T-cell (primary cell): ENCODE measurements at regions not wholly inside any gene's neighbourhood (a gene's known extent, or its start where the extent isn't known, plus 50 kb on each side); places are given as distances from the start of the nearest gene placed in this dataset.

Experiments used
- ATAC-seq, 4 experiments: fragments of 200-7000 bp in 3 of 4; fragments of 150-1000 bp in 1 of 4; cut with Tn5 transposase; replicated peaks in 1 of 4; 1 replicate in 3 of 4; 2 replicates in 1 of 4; pipeline ENCODE4 v1.10.0; 2021; ENCODE audit warnings: moderate library complexity in 3 of 4, mild to moderate bottlenecking in 2 of 4, moderate number of reproducible peaks in 1 of 4
- CTCF ChIA-PET, 2 donors: fragments of 300-600 bp; sonication (Branson Sonifier 250); formaldehyde crosslinking; loops; one replicate each; lab custom pipeline; 2022; ENCODE audit warnings: antibody characterized with exemption in 2 of 2; lab: Charles Lee
- POLR2A ChIA-PET, 2 donors: fragments of 300-600 bp; sonication (Branson Sonifier 250); formaldehyde crosslinking; loops; one replicate each; lab custom pipeline; 2022; ENCODE audit warnings: antibody characterized with exemption in 2 of 2; lab: Charles Lee
- DNase-seq, 35 experiments: peaks; one replicate each; pipeline versions ENCODE4 v3.0.0 to v3.0.0-alpha.2; 2013 to 2023
- H3K27ac ChIP-seq: one replicate; pipeline ENCODE4 v1.5.1; 2013; ENCODE audit warnings: low read length
- H3K27me3 ChIP-seq, 2 experiments: replicated peaks in 1 of 2; 1 replicate in 1 of 2; 2 replicates in 1 of 2; pipeline versions ENCODE4 v1.6.1 to v1.7.0; 2013; ENCODE audit warnings: low read length in 1 of 2, mixed read lengths in 1 of 2; ENCODE audit not compliant: control insufficient read depth in 2 of 2, insufficient read depth in 2 of 2; ENCODE audit errors: extremely low read depth in 1 of 2
- H3K36me3 ChIP-seq, 2 donors: 1 replicate in 1 of 2; 2 replicates in 1 of 2; pipeline versions ENCODE4 v1.6.1 to v1.7.0; 2013; ENCODE audit warnings: low read length in 1 of 2; ENCODE audit not compliant: control insufficient read depth in 2 of 2, insufficient read depth in 1 of 2; ENCODE audit errors: extremely low read depth in 1 of 2
- H3K4me1 ChIP-seq, 2 experiments: 1 replicate in 1 of 2; 2 replicates in 1 of 2; pipeline versions ENCODE4 v1.6.1 to v1.7.0; 2013; ENCODE audit warnings: low read length in 2 of 2, mixed read lengths in 1 of 2; ENCODE audit not compliant: insufficient read depth in 2 of 2, control insufficient read depth in 1 of 2; ENCODE audit errors: extremely low read depth in 1 of 2
- H3K4me3 ChIP-seq, 2 donors: 1 replicate in 1 of 2; 2 replicates in 1 of 2; pipeline versions ENCODE4 v1.5.1 to v1.7.0; 2013; ENCODE audit warnings: mild to moderate bottlenecking in 2 of 2, low read length in 1 of 2, moderate library complexity in 1 of 2; ENCODE audit not compliant: control insufficient read depth in 1 of 2; ENCODE audit errors: extremely low read depth in 1 of 2
- H3K9me3 ChIP-seq: 2 replicates; pipeline ENCODE4 v1.7.0; 2013
- H3K27ac Mint-ChIP-seq, 2 donors: one replicate each; pipeline ENCODE4 v1.8.0; 2020 to 2021; ENCODE audit warnings: mild to moderate bottlenecking in 2 of 2, mixed read lengths in 2 of 2
- H3K27me3 Mint-ChIP-seq, 2 donors: one replicate each; pipeline ENCODE4 v1.8.0; 2021 to 2022; ENCODE audit warnings: mixed read lengths in 2 of 2
- H3K36me3 Mint-ChIP-seq: one replicate; pipeline ENCODE4 v1.8.0; 2021; ENCODE audit warnings: mixed read lengths
- H3K4me1 Mint-ChIP-seq, 3 donors: one replicate each; pipeline ENCODE4 v1.8.0; 2020 to 2022; ENCODE audit warnings: mixed read lengths in 3 of 3, mild to moderate bottlenecking in 1 of 3
- H3K4me3 Mint-ChIP-seq, 3 donors: one replicate each; pipeline ENCODE4 v1.8.0; 2020 to 2022; ENCODE audit warnings: mild to moderate bottlenecking in 3 of 3, mixed read lengths in 3 of 3, moderate library complexity in 3 of 3
- H3K9me3 Mint-ChIP-seq, 3 donors: one replicate each; pipeline ENCODE4 v1.8.0; 2020 to 2022; ENCODE audit warnings: mixed read lengths in 3 of 3
- WGBS: methylation state at CpG from one replicate; pipeline ENCODE4 v1.1.5; 2013; ENCODE audit warnings: missing lambda C conversion rate; ENCODE audit not compliant: insufficient coverage; 5-methylcytosine and 5-hydroxymethylcytosine counted together

- no peaks in the 10 kb centered on the region for H3K4me1 Mint-ChIP-seq
- no peaks in the 10 kb centered on the region for H3K9me3 ChIP-seq
- 13% methylated on average over 2 of the region's 5 CpGs for WGBS
Measured at GRCh38 chr1:239250353-239251035, 135.9 kb upstream of the CHRM3 start.

GRCh38 chr1:239247285-239247684, 139.1 kb upstream of the CHRM3 start:
- Histone ChIP-seq H3K9me3 (no peaks in the 10 kb centered on the region), H3K4me1 (no peaks in the 10 kb centered on the region), H3K36me3 (no peaks in the 10 kb centered on the region), H3K27me3 (no peaks in the 10 kb centered on the region), H3K27ac (no peak overlapping the region), H3K4me3 (no peak overlapping the region)
- ATAC-seq (no peak), DNase-seq (no peak)
- H3K4me1 Mint-ChIP-seq, result no peaks in the 10 kb centered on the region
- H3K27ac Mint-ChIP-seq, result no peak overlapping the region
- H3K27me3 Mint-ChIP-seq, result no peaks in the 10 kb centered on the region
- no peak overlapping the region for H3K4me3 Mint-ChIP-seq
- ChIA-PET POLR2A (interaction anchor here in 1 of 2 donors (0.6 kb wide), 1 partner anchor 1552 kb away, joined by 12 read pairs; no protein-coding TSS in a partner anchor), CTCF (no interaction called here)
- H3K9me3 Mint-ChIP-seq, result peaks cover 0 to 4% (median 0%) of the 10 kb centered on the region in 3 donors
- H3K36me3 Mint-ChIP-seq, result no peaks in the 10 kb centered on the region

More at GRCh38 chr1:239250353-239251035, 135.9 kb upstream of the CHRM3 start:
- ChIA-PET CTCF (no interaction called here), POLR2A (no interaction called here)
- Histone ChIP-seq H3K4me1 (no peaks in the 10 kb centered on the region), H3K27ac (no peak overlapping the region), H3K4me3 (no peak overlapping the region), H3K27me3 (no peaks in the 10 kb centered on the region), H3K36me3 (no peaks in the 10 kb centered on the region)
- H3K27me3 Mint-ChIP-seq, result no peaks in the 10 kb centered on the region
- no peak for DNase-seq
- no peaks in the 10 kb centered on the region for H3K36me3 Mint-ChIP-seq
- H3K27ac Mint-ChIP-seq, result no peak overlapping the region
- no peak for ATAC-seq
- H3K9me3 Mint-ChIP-seq, result peaks cover 0 to 4% (median 0%) of the 10 kb centered on the region in 3 donors
- H3K4me3 Mint-ChIP-seq, result no peak overlapping the region

- H3K4me3 ChIP-seq, result no peak overlapping the region
- H3K9me3 ChIP-seq, result no peaks in the 10 kb centered on the region
- ChIA-PET CTCF (no interaction called here), POLR2A (no interaction called here)
- ATAC-seq (no peak), DNase-seq (no peak)
- Mint-ChIP-seq H3K9me3 (no peaks in the 10 kb centered on the region), H3K4me3 (no peak overlapping the region), H3K36me3 (no peaks in the 10 kb centered on the region), H3K4me1 (no peaks in the 10 kb centered on the region), H3K27ac (no peak overlapping the region), H3K27me3 (no peaks in the 10 kb centered on the region)
- H3K36me3 ChIP-seq, result no peaks in the 10 kb centered on the region
- WGBS, result no CpG with 5 or more reads among the region's 2 CpGs
- H3K4me1 ChIP-seq, result no peaks in the 10 kb centered on the region
- no peaks in the 10 kb centered on the region for H3K27me3 ChIP-seq
- no peak overlapping the region for H3K27ac ChIP-seq
Measured at GRCh38 chr1:239244084-239244483, 142.3 kb upstream of the CHRM3 start.

- H3K4me3 Mint-ChIP-seq, result no peak overlapping the region
- DNase-seq, result no peak
- CTCF ChIA-PET, result no interaction called here
Measured at GRCh38 chr1:239243006-239243405, 143.4 kb upstream of the CHRM3 start.

GRCh38 chr1:239242404-239242803, 144.0 kb upstream of the CHRM3 start:
- Histone ChIP-seq H3K27me3 (no peaks in the 10 kb centered on the region), H3K36me3 (no peaks in the 10 kb centered on the region), H3K9me3 (no peaks in the 10 kb centered on the region), H3K27ac (no peak overlapping the region), H3K4me3 (no peak overlapping the region), H3K4me1 (no peaks in the 10 kb centered on the region)
- no peak overlapping the region for H3K27ac Mint-ChIP-seq
- H3K9me3 Mint-ChIP-seq, result no peaks in the 10 kb centered on the region
- no peaks in the 10 kb centered on the region for H3K4me1 Mint-ChIP-seq
- H3K4me3 Mint-ChIP-seq, result no peak overlapping the region
- ATAC-seq, result no peak
- DNase-seq, result no peak
- H3K27me3 Mint-ChIP-seq, result no peaks in the 10 kb centered on the region
- CTCF ChIA-PET, result no interaction called here
- POLR2A ChIA-PET, result no interaction called here
- no peaks in the 10 kb centered on the region for H3K36me3 Mint-ChIP-seq

More at GRCh38 chr1:239243006-239243405, 143.4 kb upstream of the CHRM3 start:
- Histone ChIP-seq H3K36me3 (no peaks in the 10 kb centered on the region), H3K4me1 (no peaks in the 10 kb centered on the region), H3K27me3 (no peaks in the 10 kb centered on the region), H3K9me3 (no peaks in the 10 kb centered on the region), H3K4me3 (no peak overlapping the region), H3K27ac (no peak overlapping the region)
- ATAC-seq, result no peak
- Mint-ChIP-seq H3K27me3 (no peaks in the 10 kb centered on the region), H3K9me3 (no peaks in the 10 kb centered on the region), H3K36me3 (no peaks in the 10 kb centered on the region), H3K4me1 (no peaks in the 10 kb centered on the region), H3K27ac (no peak overlapping the region)
- POLR2A ChIA-PET, result no interaction called here
- WGBS, result 71% methylated on average over 1 of the region's 2 CpGs

DNA sequence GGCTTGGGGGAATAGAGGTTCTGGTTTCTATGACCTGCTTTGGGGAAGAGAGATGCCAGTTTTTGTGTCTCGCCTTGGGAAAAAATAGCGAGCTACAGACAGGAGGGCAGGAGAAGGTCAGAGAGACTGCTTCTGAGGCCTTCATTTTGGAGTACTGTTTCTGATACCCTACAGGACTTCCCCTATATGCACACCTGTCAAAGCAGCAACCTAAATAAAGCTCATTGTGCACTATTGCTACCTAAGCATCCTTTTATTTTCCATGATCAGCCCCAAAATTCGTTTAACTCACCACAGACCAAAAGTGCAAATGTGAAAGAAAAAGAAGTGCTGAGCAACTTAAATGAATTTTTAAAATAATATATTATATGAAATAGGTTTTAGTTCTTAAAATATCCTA, 145.6 kb upstream of the CHRM3 start:
- no peaks in the 10 kb centered on the region for H3K4me1 ChIP-seq
- no peak overlapping the region for H3K27ac Mint-ChIP-seq
- WGBS, result 100% methylated on average over 1 of the region's 3 CpGs
- H3K36me3 Mint-ChIP-seq, result no peaks in the 10 kb centered on the region
- H3K9me3 Mint-ChIP-seq, result no peaks in the 10 kb centered on the region
- ATAC-seq (no peak), DNase-seq (no peak)
- no peak overlapping the region for H3K4me3 ChIP-seq
- CTCF ChIA-PET, result no interaction called here
- H3K4me3 Mint-ChIP-seq, result no peak overlapping the region
- H3K27ac ChIP-seq, result no peak overlapping the region
- H3K36me3 ChIP-seq, result no peaks in the 10 kb centered on the region
- H3K9me3 ChIP-seq, result no peaks in the 10 kb centered on the region
- no peaks in the 10 kb centered on the region for H3K27me3 Mint-ChIP-seq
- H3K27me3 ChIP-seq, result no peaks in the 10 kb centered on the region
- H3K4me1 Mint-ChIP-seq, result no peaks in the 10 kb centered on the region
- POLR2A ChIA-PET, result interaction anchor here in 1 of 2 donors (0.6 kb wide), 1 partner anchor 59 kb away, joined by 3 read pairs; no protein-coding TSS in a partner anchor

DNA sequence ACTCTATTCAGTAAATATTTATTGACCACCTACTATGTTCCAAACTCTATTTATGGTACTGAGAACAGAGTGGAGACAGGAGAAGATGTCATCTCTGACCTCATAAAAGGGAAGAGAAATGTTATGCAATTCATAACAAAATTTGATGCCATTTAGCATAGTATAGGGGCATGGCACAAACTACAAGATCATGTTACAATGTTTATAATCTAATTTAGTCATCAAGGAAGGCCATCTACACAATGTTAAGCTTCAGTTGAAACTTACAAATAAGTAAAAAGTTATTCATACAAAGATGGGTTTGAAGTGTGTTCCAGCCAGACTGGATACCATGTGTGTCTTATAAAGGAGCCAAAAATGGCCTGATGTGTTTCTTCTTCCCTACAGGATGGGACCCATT, 146.8 kb upstream of the CHRM3 start:
- no peak for DNase-seq
- no peak for ATAC-seq
- H3K36me3 Mint-ChIP-seq, result no peaks in the 10 kb centered on the region
- H3K4me3 Mint-ChIP-seq, result no peak overlapping the region
- Histone ChIP-seq H3K27ac (no peak overlapping the region), H3K4me1 (no peaks in the 10 kb centered on the region), H3K9me3 (no peaks in the 10 kb centered on the region), H3K27me3 (no peaks in the 10 kb centered on the region), H3K36me3 (no peaks in the 10 kb centered on the region), H3K4me3 (no peak overlapping the region)
- no peaks in the 10 kb centered on the region for H3K9me3 Mint-ChIP-seq
- H3K27ac Mint-ChIP-seq, result no peak overlapping the region
- H3K4me1 Mint-ChIP-seq, result no peaks in the 10 kb centered on the region
- ChIA-PET CTCF (no interaction called here), POLR2A (no interaction called here)
- no peaks in the 10 kb centered on the region for H3K27me3 Mint-ChIP-seq
